GM21737 (cell line): ENCODE measurements at regions not wholly inside any gene's neighbourhood (a gene's known extent, or its start where the extent isn't known, plus 50 kb on each side); places are given as distances from the start of the nearest gene placed in this dataset.

Experiments
- ATAC-seq: cut with Tn5 transposase; IDR thresholded peaks from one replicate; pipeline ENCODE4 v1.9.1; 2021; ENCODE audit warnings: mild to moderate bottlenecking, moderate library complexity; ENCODE audit not compliant: unreplicated experiment

GRCh38 chr19:27672309-27673047, 1540.5 kb downstream of the UQCRFS1 start:
- ATAC-seq, result no peak

DNA sequence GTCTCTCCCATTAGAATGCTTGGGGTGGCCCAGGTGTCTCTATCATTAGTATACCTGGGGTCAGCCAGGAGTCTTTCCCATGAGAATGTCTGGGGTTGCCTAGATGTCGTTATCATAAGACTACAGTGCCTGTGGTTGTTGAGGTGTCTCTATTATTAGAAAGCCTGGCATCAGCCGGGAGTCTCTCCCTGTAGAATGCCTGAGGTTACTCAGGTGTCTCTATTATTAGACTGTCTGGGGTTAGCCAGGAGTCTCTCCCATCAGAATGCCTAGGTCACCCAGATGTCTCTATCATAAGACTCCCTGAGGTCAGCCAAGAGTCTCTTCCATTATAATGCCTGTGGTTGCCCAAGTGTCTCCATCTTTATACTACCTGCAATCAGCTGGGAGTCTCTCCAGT, 1541.1 kb downstream of the UQCRFS1 start:
- ATAC-seq, result no peak

- no peak for ATAC-seq
Observed at GRCh38 chr19:27660428-27660827, 1552.5 kb downstream of the UQCRFS1 start.

GRCh38 chr19:27657271-27658051, 1555.5 kb downstream of the UQCRFS1 start:
- ATAC-seq, result no peak

DNA sequence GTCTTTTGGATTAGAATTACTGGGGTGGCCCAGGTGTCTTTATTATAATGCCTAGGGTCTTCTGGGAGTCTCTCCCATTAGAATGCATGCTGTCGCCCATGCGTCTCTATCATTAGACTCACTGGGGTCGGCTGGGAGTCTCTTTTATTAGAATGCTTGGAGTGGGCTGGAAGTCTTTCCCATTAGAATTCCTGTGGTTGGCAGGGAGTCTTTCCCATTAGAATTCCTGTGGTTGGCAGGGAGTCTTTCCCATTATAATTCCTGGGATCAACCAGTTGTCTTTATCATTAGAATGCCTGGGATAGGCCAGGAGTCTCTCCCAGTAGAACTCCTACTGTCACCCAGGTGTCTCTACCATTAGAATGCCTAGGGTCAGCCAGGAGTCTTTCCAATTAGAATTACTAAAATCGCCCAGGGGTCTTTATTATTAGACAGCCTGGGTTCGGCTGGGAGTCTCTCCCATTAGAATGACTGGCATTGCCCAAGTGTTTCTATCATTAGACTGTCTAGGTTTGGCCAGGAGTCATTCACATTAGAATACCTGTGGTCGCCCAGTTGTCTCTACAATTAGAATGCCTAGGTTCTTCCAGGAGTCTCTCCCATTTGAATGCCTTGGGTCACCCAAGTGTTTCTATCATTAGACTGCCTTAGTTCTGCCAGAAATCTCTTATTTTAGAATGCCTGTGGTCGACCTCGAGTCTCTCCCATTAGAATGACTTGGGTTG, 1558.5 kb downstream of the UQCRFS1 start:
- no peak for ATAC-seq

DNA sequence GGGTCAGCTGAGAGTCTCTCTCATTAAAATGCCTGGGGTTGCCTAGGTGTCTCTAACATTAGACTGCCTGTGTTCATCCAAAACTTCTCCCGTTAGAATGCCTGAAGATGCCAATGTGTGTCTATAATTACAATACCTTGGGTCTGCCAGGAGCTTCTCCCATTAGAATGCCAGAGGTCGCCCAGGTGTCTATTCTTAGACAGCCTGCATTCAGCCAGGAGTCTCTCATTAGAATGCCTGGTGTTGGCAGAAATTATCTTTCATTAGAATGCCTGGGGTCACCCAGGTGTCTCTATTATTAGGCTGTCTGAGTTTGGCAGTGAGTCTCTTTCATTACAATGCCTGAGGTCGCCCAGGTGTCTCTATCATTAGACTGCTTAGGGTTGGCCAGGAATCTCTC, 1560.2 kb downstream of the UQCRFS1 start:
- ATAC-seq, result no peak

DNA sequence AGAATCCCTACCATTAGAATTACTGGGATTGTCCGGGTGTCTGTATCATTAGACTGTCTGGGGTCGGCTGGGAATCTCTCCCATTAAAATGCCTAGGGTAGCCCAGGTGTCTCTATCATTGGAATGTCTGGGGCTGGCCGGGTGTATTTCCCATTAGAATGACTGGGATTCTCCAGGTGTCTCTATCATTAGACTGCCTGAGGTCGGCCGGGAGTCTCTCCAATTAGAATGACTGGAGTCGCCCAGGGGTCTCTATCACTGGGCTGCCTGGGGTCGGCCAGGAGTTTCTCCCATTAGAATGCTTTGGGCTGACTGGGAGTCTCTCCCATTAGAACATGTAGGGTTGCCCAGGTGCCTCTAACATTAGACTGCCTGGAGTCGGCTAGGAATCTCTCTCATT, 1560.7 kb downstream of the UQCRFS1 start:
- ATAC-seq, result no peak

- ATAC-seq, result no peak
Observed at GRCh38 chr19:27647423-27647822, 1565.5 kb downstream of the UQCRFS1 start.

DNA sequence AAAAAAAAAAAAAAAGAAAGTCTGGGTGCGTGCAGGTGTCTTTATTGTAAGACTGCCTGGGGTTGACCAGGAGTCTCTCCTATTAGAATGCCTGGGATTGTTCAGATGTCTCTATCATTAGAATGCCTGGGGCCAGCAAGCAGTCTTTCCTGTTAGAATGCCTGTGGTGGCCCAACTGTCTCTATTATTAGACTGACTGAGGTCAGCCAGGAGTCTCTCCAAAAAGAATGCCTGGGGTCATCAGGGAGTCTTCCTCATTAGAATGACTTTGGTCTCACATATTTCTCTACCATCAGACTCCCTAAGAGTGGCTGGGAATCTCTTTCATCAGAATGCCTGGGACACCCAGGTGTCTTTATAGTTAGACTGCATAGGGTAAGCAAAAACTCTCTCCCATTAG, 1577.5 kb downstream of the UQCRFS1 start:
- no peak for ATAC-seq

DNA sequence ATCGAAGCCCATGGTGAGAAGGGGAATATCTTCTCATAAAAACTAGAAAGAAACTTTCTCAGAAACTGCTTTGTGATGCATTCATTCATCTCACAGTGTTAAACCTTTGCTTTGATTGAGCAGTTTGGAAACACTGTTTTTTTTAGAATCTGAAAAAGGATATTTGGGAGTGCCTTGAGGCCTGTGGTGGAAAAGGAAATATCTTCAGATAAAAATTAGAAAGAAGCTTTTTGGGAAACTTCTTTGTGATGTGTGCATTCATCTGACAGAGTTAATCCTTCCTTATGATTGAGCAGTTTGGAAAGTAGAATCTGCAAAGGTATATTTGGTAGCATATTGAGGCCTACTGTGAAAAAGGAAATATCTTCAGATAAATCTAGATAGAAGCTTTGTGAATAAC, 1594.9 kb downstream of the UQCRFS1 start:
- ATAC-seq, result no peak

DNA sequence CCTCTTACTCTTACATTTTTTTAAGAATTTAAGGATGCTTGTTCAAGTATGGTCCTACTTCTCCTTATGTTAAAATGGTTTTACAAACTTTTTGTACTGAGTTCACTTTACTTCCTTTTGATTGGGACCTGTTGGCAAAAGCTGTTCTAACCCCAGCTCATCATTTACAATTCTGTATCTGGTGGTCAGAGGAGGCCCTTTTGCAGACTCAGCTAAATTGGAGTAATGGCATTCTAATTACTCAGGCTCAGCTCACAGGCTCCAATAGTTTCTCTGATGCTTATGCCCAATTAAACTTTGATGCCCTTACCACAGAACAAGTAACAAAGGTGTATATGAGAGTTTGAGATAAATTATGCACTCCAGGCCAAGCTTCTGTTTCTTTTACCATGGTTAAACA, 1632.0 kb downstream of the UQCRFS1 start:
- ATAC-seq, result no peak
